Neural cell (in vitro differentiated cells): ENCODE measurements at regions not wholly inside any gene's neighbourhood (a gene's known extent, or its start where the extent isn't known, plus 50 kb on each side); places are given as distances from the start of the nearest gene placed in this dataset.

Experiments used
- H2AFZ ChIP-seq: fragments of 200-600, 300-800 bp; sonication (generic), shearing (Covaris generic); 2 replicates; pipeline ENCODE4 v1.6.0; 2014; ENCODE audit warnings: low read depth, mild to moderate bottlenecking, antibody characterized with exemption, low read length, moderate library complexity
- H3F3A ChIP-seq: fragments of 200-600 bp; shearing (Covaris generic); 2 replicates; pipeline ENCODE4 v1.6.1; 2016; ENCODE audit warnings: mild to moderate bottlenecking, moderate library complexity, mixed read lengths, antibody characterized with exemption, low read length; ENCODE audit not compliant: insufficient read depth, poor library complexity, severe bottlenecking
- H3K27ac ChIP-seq: fragments of 200-600, 300-800 bp; sonication (generic), shearing (Covaris generic); 2 replicates; pipeline ENCODE4 v1.5.1; 2014; ENCODE audit warnings: mild to moderate bottlenecking, low read length, moderate library complexity
- H3K27me3 ChIP-seq: fragments of 300-800, 200-600 bp; sonication (generic), shearing (Covaris generic); 2 replicates; pipeline ENCODE4 v1.6.0; 2014; ENCODE audit warnings: mild to moderate bottlenecking, low read depth, low read length, moderate library complexity; ENCODE audit not compliant: insufficient read depth
- H3K36me3 ChIP-seq: fragments of 300-800, 200-600 bp; sonication (generic), shearing (Covaris generic); 2 replicates; pipeline ENCODE4 v1.5.1; 2014; ENCODE audit warnings: mild to moderate bottlenecking, antibody characterized with exemption, low read length, moderate library complexity; ENCODE audit not compliant: insufficient read depth
- H3K4me2 ChIP-seq: fragments of 300-800, 200-600 bp; sonication (generic), shearing (Covaris generic); 2 replicates; pipeline ENCODE4 v1.6.0; 2014; ENCODE audit warnings: mild to moderate bottlenecking, low read length
- H3K4me3 ChIP-seq: fragments of 300-800, 200-600 bp; sonication (generic), shearing (Covaris generic); 2 replicates; pipeline ENCODE4 v1.5.1; 2014; ENCODE audit warnings: mild to moderate bottlenecking, low read length, moderate library complexity
- H3K79me2 ChIP-seq: fragments of 200-600 bp; shearing (Covaris generic); replicated peaks from 2 replicates; pipeline ENCODE4 v1.6.0; 2014; ENCODE audit warnings: mild to moderate bottlenecking, low read length, moderate library complexity; ENCODE audit not compliant: insufficient read depth
- H3K9ac ChIP-seq: fragments of 300-800, 200-600 bp; sonication (generic), shearing (Covaris generic); 2 replicates; pipeline ENCODE4 v1.6.1; 2016; ENCODE audit warnings: mild to moderate bottlenecking, low read length, mixed read lengths
- H3K9me2 ChIP-seq: fragments of 200-600 bp; shearing (Covaris generic); 2 replicates; pipeline ENCODE4 v1.6.1; 2016; ENCODE audit warnings: mild to moderate bottlenecking, low read length, mixed read lengths; ENCODE audit not compliant: insufficient read depth
- H3K9me3 ChIP-seq: fragments of 200-600, 300-800 bp; sonication (generic), shearing (Covaris generic); 2 replicates; pipeline ENCODE4 v1.6.1; 2016; ENCODE audit warnings: mild to moderate bottlenecking, mixed run types, low read length, moderate library complexity, mixed read lengths
- H4K20me1 ChIP-seq: fragments of 200-600 bp; shearing (Covaris generic); 2 replicates; pipeline ENCODE4 v1.6.1; 2016; ENCODE audit warnings: mild to moderate bottlenecking, mixed run types; ENCODE audit not compliant: insufficient read depth
- CTCF ChIP-seq: fragments of 450-650 bp; IDR thresholded peaks from 2 replicates; pipeline ENCODE4 v1.5.1; 2014; ENCODE audit warnings: antibody characterized with exemption, mild to moderate bottlenecking, moderate library complexity; ENCODE audit not compliant: poor library complexity, severe bottlenecking
- EP300 ChIP-seq: fragments of 450-650 bp; conservative IDR thresholded peaks from 2 replicates; pipeline ENCODE4 v1.6.1; 2014; ENCODE audit warnings: antibody characterized with exemption, mild to moderate bottlenecking, moderate library complexity; ENCODE audit not compliant: poor library complexity, severe bottlenecking
- EZH2 ChIP-seq: fragments of 200-600, 300-800 bp; shearing (Covaris generic), sonication (generic); IDR thresholded peaks from 2 replicates; pipeline ENCODE4 v1.6.1; 2014; ENCODE audit warnings: antibody characterized with exemption, low read length, borderline replicate concordance, mild to moderate bottlenecking; ENCODE audit not compliant: insufficient read depth, poor library complexity, severe bottlenecking
- MXI1 ChIP-seq: fragments of 450-650 bp; conservative IDR thresholded peaks from 2 replicates; pipeline ENCODE4 v1.6.1; 2014; ENCODE audit warnings: antibody characterized with exemption, mild to moderate bottlenecking; ENCODE audit not compliant: poor library complexity, severe bottlenecking
- POLR2AphosphoS5 ChIP-seq: IDR thresholded peaks from 2 replicates; pipeline ENCODE4 v1.6.1; 2012
- RAD21 ChIP-seq: fragments of 450-650 bp; conservative IDR thresholded peaks from 2 replicates; pipeline ENCODE4 v1.6.1; 2014; ENCODE audit warnings: antibody characterized with exemption, mild to moderate bottlenecking, moderate library complexity
- REST ChIP-seq: IDR thresholded peaks from 2 replicates; pipeline ENCODE4 v1.6.1; 2012; ENCODE audit warnings: borderline replicate concordance
- SMC3 ChIP-seq: fragments of 450-650 bp; conservative IDR thresholded peaks from 2 replicates; pipeline ENCODE4 v1.6.1; 2014; ENCODE audit warnings: antibody characterized with exemption, mild to moderate bottlenecking, moderate library complexity; ENCODE audit not compliant: poor library complexity
- TAF1 ChIP-seq: IDR thresholded peaks from 2 replicates; pipeline ENCODE4 v1.6.1; 2012; ENCODE audit warnings: low read depth

GRCh38 chr13:37211487-37211886 lies 106.0 kb upstream of the CSNK1A1L start:
- Histone ChIP-seq H3K79me2 (no peaks in the 10 kb centered on the region), H3K9ac (no peak overlapping the region), H3F3A (no peaks in the 10 kb centered on the region), H3K27me3 (no peaks in the 10 kb centered on the region), H3K4me2 (no peak overlapping the region), H3K9me2 (no peaks in the 10 kb centered on the region), H3K27ac (no peak overlapping the region), H2AFZ (no peak overlapping the region), H3K4me3 (no peak overlapping the region), H3K36me3 (no peaks in the 10 kb centered on the region), H3K9me3 (no peaks in the 10 kb centered on the region), H4K20me1 (no peaks in the 10 kb centered on the region)
- TF ChIP-seq POLR2AphosphoS5 (no peak), RAD21 (no peak), CTCF (no peak), MXI1 (no peak)

GRCh38 chr13:37209621-37210580 lies 104.4 kb upstream of the CSNK1A1L start:
- Histone ChIP-seq H2AFZ (no peak overlapping the region), H3K36me3 (no peaks in the 10 kb centered on the region)

More at GRCh38 chr13:37209621-37210580, 104.4 kb upstream of the CSNK1A1L start:
- no peaks in the 10 kb centered on the region for H3F3A ChIP-seq
- no peak overlapping the region for H3K27ac ChIP-seq
- H3K9me2 ChIP-seq, result no peaks in the 10 kb centered on the region
- H3K9me3 ChIP-seq, result no peaks in the 10 kb centered on the region
- TF ChIP-seq EZH2 (no peak), POLR2AphosphoS5 (no peak), RAD21 (no peak), SMC3 (no peak), EP300 (no peak), MXI1 (no peak), CTCF (no peak), REST (no peak), TAF1 (no peak)
- H3K4me3 ChIP-seq, result no peak overlapping the region
- H3K27me3 ChIP-seq, result no peaks in the 10 kb centered on the region
- no peak overlapping the region for H3K9ac ChIP-seq
- H4K20me1 ChIP-seq, result no peaks in the 10 kb centered on the region
- H3K79me2 ChIP-seq, result no peaks in the 10 kb centered on the region
- no peak overlapping the region for H3K4me2 ChIP-seq
